ENCODE measurements at regions not wholly inside any gene's neighbourhood (a gene's known extent, or its start where the extent isn't known, plus 50 kb on each side); places are given as distances from the start of the nearest gene placed in this dataset.
"Not testable (repeated sequence)": the region's sequence is repeated elsewhere in the genome, so short reads cannot be mapped to it uniquely, and the experiment has no call there.

GRCh38 chr16:18725321-18725720 is 64.8 kb downstream of the RPS15A start:
- not testable (repeated sequence) for TF ChIP-seq CTCF (IDR thresholded peaks at IDR 0.05 in 4 of 5, conservative IDR thresholded peaks at IDR 0.05 in 1 of 5); POLR2A (IDR thresholded peaks at IDR 0.05)
